ENCODE measurements at regions not wholly inside any gene's neighbourhood (a gene's known extent, or its start where the extent isn't known, plus 50 kb on each side); places are given as distances from the start of the nearest gene placed in this dataset.

- no peaks in the 10 kb centered on the region for H3K4me1 ChIP-seq (ENCODE audit: control insufficient read depth, extremely low read depth, insufficient read depth, low read length)
- no peaks in the 10 kb centered on the region for H3K36me3 ChIP-seq (ENCODE audit: control insufficient read depth in 2 of 2, extremely low read depth in 1 of 2, insufficient read depth in 2 of 2, low read length in 2 of 2)
- DNase-seq (ENCODE audit: low read depth, low spot score) = no peak
- no peaks in the 10 kb centered on the region for H3K79me2 ChIP-seq (ENCODE audit: control insufficient read depth, insufficient read depth, low read length)
- no TSS peak for BruUV-seq (replicated peaks)
- TF ChIP-seq GATA2 (IDR thresholded peaks at IDR 0.05; ENCODE audit: insufficient read depth, insufficient read length, low read depth, low read length) (no peak), MYC (IDR thresholded peaks at IDR 0.05; ENCODE audit: low read depth, low read length) (no peak), JUN (IDR thresholded peaks at IDR 0.05; ENCODE audit: borderline replicate concordance, insufficient read depth, insufficient read length, low read depth) (no peak), EZH2 (IDR thresholded peaks at IDR 0.05; ENCODE audit: borderline replicate concordance, low read depth, low read length, severe bottlenecking) (no peak), FOS (IDR thresholded peaks at IDR 0.05; ENCODE audit: borderline replicate concordance, insufficient read depth, low read length) (no peak), POLR2AphosphoS5 (IDR thresholded peaks at IDR 0.05; ENCODE audit: insufficient read depth, low read depth, low read length) (no peak), POLR2A (IDR thresholded peaks at IDR 0.05; ENCODE audit: low read depth, low read length) (no peak)
- TF ChIP-seq, protein P1, sequence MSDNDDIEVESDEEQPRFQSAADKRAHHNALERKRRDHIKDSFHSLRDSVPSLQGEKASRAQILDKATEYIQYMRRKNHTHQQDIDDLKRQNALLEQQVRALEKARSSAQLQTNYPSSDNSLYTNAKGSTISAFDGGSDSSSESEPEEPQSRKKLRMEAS (IDR thresholded peaks at IDR 0.05; ENCODE audit: insufficient read depth, insufficient read length) = no peak
- TF ChIP-seq, protein P2, sequence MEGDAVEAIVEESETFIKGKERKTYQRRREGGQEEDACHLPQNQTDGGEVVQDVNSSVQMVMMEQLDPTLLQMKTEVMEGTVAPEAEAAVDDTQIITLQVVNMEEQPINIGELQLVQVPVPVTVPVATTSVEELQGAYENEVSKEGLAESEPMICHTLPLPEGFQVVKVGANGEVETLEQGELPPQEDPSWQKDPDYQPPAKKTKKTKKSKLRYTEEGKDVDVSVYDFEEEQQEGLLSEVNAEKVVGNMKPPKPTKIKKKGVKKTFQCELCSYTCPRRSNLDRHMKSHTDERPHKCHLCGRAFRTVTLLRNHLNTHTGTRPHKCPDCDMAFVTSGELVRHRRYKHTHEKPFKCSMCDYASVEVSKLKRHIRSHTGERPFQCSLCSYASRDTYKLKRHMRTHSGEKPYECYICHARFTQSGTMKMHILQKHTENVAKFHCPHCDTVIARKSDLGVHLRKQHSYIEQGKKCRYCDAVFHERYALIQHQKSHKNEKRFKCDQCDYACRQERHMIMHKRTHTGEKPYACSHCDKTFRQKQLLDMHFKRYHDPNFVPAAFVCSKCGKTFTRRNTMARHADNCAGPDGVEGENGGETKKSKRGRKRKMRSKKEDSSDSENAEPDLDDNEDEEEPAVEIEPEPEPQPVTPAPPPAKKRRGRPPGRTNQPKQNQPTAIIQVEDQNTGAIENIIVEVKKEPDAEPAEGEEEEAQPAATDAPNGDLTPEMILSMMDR (IDR thresholded peaks at IDR 0.05; ENCODE audit: extremely low read depth in 1 of 2, insufficient read depth in 1 of 2, low read depth in 1 of 2, low read length in 2 of 2) = no peak
- FAIRE-seq = no peak
- POLR2A ChIA-PET = no interaction called here
- no peaks in the 10 kb centered on the region for H4K20me1 ChIP-seq (replicated peaks; ENCODE audit: control insufficient read depth, extremely low read depth, insufficient read depth, low read length)
- H2AFZ ChIP-seq (ENCODE audit: low read depth, low read length) = no peak overlapping the region
- H3K9me3 ChIP-seq (replicated peaks; ENCODE audit: control insufficient read depth, insufficient read depth, low read length) = no peaks in the 10 kb centered on the region
- H3K9me1 ChIP-seq (replicated peaks; ENCODE audit: control insufficient read depth, extremely low read depth, insufficient read depth, low read length) = no peaks in the 10 kb centered on the region
- no peak overlapping the region for H3K9ac ChIP-seq (replicated peaks; ENCODE audit: extremely low read depth, insufficient read depth, low read length)
- H3K27ac ChIP-seq (ENCODE audit: insufficient read depth, low read depth, low read length) = no peak overlapping the region
- H3K4me3 ChIP-seq (replicated peaks in 1 of 3; ENCODE audit: insufficient read depth in 1 of 3, low read depth in 1 of 3, low read length in 3 of 3) = no peak overlapping the region
- intact Hi-C loops (cut with micrococcal nuclease) = no loop called here
- H3K4me2 ChIP-seq (ENCODE audit: insufficient read depth, low read length) = no peak overlapping the region
- CTCF ChIA-PET = no interaction called here
- dilution Hi-C loops (cut with MboI; ENCODE audit: extremely low pct_ligation_motif_present, low sequenced_read_pairs) = no loop called here
- H3K27me3 ChIP-seq (ENCODE audit: control insufficient read depth in 2 of 2, insufficient read depth in 2 of 2, low read length in 2 of 2) = no peaks in the 10 kb centered on the region
Observed at GRCh38 chr12:86521870-86522269, 265.7 kb upstream of the MGAT4C start.

Data from endothelial cell of umbilical vein (primary cell).